Nephron (organoid): ENCODE measurements at regions not wholly inside any gene's neighbourhood (a gene's known extent, or its start where the extent isn't known, plus 50 kb on each side); places are given as distances from the start of the nearest gene placed in this dataset.

Experiments
- H3K27ac Mint-ChIP-seq, 3 experiments: 2 replicates each; pipeline ENCODE4 v1.8.0; 2020; ENCODE audit warnings: mixed read lengths in 3 of 3, mild to moderate bottlenecking in 2 of 3, moderate library complexity in 1 of 3
- H3K27me3 Mint-ChIP-seq: 2 replicates; pipeline ENCODE4 v1.8.0; 2021; ENCODE audit warnings: low read depth, mild to moderate bottlenecking, moderate library complexity, mixed read lengths
- H3K36me3 Mint-ChIP-seq: 2 replicates; pipeline ENCODE4 v1.8.0; 2020; ENCODE audit warnings: low read depth, mixed read lengths
- H3K4me1 Mint-ChIP-seq: 2 replicates; pipeline ENCODE4 v1.8.0; 2020; ENCODE audit warnings: mixed read lengths
- H3K4me3 Mint-ChIP-seq, 3 experiments: 2 replicates each; pipeline ENCODE4 v1.8.0; 2020; ENCODE audit warnings: mild to moderate bottlenecking in 3 of 3, mixed read lengths in 3 of 3, moderate library complexity in 2 of 3
- H3K9me3 Mint-ChIP-seq: 2 replicates; pipeline ENCODE4 v1.8.0; 2020; ENCODE audit warnings: mixed read lengths
- CTCF ChIP-seq, 3 experiments: fragments of 200-600 bp; sonication (generic); IDR thresholded peaks; one replicate each; pipeline ENCODE4 v1.5.0; 2021; ENCODE audit warnings: antibody characterized with exemption in 3 of 3; ENCODE audit not compliant: unreplicated experiment in 3 of 3

DNA sequence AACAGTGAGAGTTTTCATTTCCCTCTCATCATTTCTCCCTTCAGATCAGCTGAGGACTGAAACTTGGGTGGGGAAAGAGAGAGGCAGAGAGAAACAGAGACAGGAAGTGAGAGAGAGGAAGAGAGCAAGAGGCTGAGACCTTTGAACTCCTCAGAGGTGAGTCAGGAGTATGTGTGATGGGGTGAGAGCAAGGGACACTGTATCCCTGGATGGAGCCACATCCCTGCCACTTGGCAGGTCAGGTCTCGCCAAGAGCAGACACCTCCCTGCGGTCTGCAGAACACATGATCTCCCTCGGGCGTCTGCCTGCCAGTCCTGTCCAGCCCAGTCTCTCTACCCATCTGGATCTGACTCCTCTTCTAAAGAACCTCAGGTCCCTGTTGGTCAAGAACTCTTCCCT, 62.7 kb upstream of the SYNDIG1 start:
- Mint-ChIP-seq H3K9me3 (no peaks in the 10 kb centered on the region), H3K4me1 (peaks cover 36% of the 10 kb centered on the region), H3K27ac (peak overlapping the region in 2 of 3 experiments; percentile 13 to 42), H3K4me3 (no peak overlapping the region), H3K36me3 (no peaks in the 10 kb centered on the region), H3K27me3 (peaks cover 37% of the 10 kb centered on the region)
- no peak for TF ChIP-seq CTCF (IDR thresholded peaks at IDR 0.05; ENCODE audit: unreplicated experiment in 3 of 3)

DNA sequence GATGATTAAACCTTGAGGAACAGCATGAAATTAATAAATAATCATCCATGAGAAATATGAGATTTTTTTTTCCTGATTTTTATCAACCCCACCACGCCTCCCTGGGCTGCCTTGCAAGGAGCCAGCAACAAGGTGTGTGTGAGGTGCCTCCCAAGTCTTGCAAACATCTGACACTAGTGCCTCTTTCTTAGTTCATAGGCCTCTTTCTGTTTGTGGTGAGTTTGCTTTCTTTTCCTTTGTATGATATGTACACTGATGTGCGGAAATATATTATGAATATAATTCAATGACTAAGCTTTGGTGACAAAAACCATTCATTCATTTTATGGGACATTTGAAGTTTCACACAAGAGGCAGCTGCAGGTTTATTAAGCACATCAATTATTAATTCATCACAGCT, 63.2 kb upstream of the SYNDIG1 start:
- H3K27ac Mint-ChIP-seq, result no peak overlapping the region
- H3K9me3 Mint-ChIP-seq, result no peaks in the 10 kb centered on the region
- H3K27me3 Mint-ChIP-seq, result peaks cover 37% of the 10 kb centered on the region
- no peaks in the 10 kb centered on the region for H3K36me3 Mint-ChIP-seq
- no peak overlapping the region for H3K4me3 Mint-ChIP-seq
- no peak for TF ChIP-seq CTCF (IDR thresholded peaks at IDR 0.05; ENCODE audit: unreplicated experiment in 3 of 3)
- H3K4me1 Mint-ChIP-seq, result peaks cover 32% of the 10 kb centered on the region

GRCh38 chr20:24405810-24406209, 63.6 kb upstream of the SYNDIG1 start:
- Mint-ChIP-seq H3K4me1 (peaks cover 29% of the 10 kb centered on the region), H3K9me3 (peaks cover 4% of the 10 kb centered on the region), H3K27ac (peak overlapping the region in 1 of 3 experiments; percentile 22), H3K4me3 (no peak overlapping the region), H3K27me3 (peaks cover 37% of the 10 kb centered on the region), H3K36me3 (no peaks in the 10 kb centered on the region)
- TF ChIP-seq CTCF (IDR thresholded peaks at IDR 0.05; ENCODE audit: unreplicated experiment in 3 of 3), result no peak

GRCh38 chr20:24403406-24403805, 66.0 kb upstream of the SYNDIG1 start:
- Mint-ChIP-seq H3K9me3 (peaks cover 22% of the 10 kb centered on the region), H3K27ac (no peak overlapping the region), H3K27me3 (peaks cover 37% of the 10 kb centered on the region), H3K4me1 (peaks cover 14% of the 10 kb centered on the region), H3K4me3 (no peak overlapping the region), H3K36me3 (no peaks in the 10 kb centered on the region)
- TF ChIP-seq CTCF (IDR thresholded peaks at IDR 0.05; ENCODE audit: unreplicated experiment in 3 of 3), result no peak

DNA sequence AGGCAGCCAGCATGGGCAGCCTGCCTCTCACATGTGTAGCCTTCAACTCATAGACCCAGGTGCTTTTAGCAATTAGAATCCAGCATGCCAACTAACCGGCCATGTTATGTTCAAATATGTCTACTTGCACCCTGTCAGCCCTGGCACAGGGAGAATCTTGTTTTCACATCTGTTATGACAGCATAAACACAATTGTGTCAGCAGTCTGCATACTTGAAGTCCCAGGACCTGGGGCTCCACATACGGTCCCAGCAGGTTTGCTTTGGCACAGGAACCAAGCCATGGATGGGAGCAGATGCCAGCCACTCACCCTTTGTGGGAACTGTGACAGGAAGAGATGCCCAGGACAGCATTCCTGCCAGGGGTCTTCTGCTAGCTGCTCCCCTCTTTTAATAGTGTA, 67.2 kb upstream of the SYNDIG1 start:
- H3K27me3 Mint-ChIP-seq, result peaks cover 35% of the 10 kb centered on the region
- peaks cover 25% of the 10 kb centered on the region for H3K9me3 Mint-ChIP-seq
- no peak overlapping the region for H3K27ac Mint-ChIP-seq
- H3K4me3 Mint-ChIP-seq, result no peak overlapping the region
- peaks cover 8% of the 10 kb centered on the region for H3K4me1 Mint-ChIP-seq
- no peak for TF ChIP-seq CTCF (IDR thresholded peaks at IDR 0.05; ENCODE audit: unreplicated experiment in 3 of 3)
- H3K36me3 Mint-ChIP-seq, result no peaks in the 10 kb centered on the region

DNA sequence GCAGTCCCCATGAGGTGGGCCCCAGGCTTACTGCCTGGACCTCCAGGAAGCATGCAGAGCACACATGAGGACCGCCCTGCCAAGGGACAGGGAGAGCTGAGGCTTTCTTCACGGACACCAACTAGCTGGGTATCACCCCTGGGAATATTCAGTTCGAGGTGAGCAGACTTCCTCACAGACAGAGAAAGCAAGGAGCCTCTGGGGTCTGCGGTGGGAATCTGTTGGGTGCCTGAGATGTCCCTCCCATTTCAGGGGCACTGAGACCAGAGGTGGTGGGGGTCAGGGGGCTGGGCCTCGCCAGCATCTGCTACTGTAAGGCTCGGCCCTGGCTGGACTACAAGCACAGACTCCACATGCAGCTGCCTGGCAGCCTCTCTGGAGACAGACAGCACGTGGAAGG, 74.3 kb upstream of the SYNDIG1 start:
- H3K27me3 Mint-ChIP-seq, result peaks cover 58% of the 10 kb centered on the region
- no peak overlapping the region for H3K4me3 Mint-ChIP-seq
- no peak overlapping the region for H3K27ac Mint-ChIP-seq
- H3K4me1 Mint-ChIP-seq, result peaks cover 5% of the 10 kb centered on the region
- no peaks in the 10 kb centered on the region for H3K36me3 Mint-ChIP-seq
- H3K9me3 Mint-ChIP-seq, result peaks cover 15% of the 10 kb centered on the region
- TF ChIP-seq CTCF (IDR thresholded peaks at IDR 0.05; ENCODE audit: unreplicated experiment in 3 of 3), result no peak
